ENCODE measurements at regions not wholly inside any gene's neighbourhood (a gene's known extent, or its start where the extent isn't known, plus 50 kb on each side); places are given as distances from the start of the nearest gene placed in this dataset.

GRCh38 chr12:124633365-124634362 is 66.3 kb upstream of the NCOR2 start (continued):
- TF ChIP-seq, protein P1, sequence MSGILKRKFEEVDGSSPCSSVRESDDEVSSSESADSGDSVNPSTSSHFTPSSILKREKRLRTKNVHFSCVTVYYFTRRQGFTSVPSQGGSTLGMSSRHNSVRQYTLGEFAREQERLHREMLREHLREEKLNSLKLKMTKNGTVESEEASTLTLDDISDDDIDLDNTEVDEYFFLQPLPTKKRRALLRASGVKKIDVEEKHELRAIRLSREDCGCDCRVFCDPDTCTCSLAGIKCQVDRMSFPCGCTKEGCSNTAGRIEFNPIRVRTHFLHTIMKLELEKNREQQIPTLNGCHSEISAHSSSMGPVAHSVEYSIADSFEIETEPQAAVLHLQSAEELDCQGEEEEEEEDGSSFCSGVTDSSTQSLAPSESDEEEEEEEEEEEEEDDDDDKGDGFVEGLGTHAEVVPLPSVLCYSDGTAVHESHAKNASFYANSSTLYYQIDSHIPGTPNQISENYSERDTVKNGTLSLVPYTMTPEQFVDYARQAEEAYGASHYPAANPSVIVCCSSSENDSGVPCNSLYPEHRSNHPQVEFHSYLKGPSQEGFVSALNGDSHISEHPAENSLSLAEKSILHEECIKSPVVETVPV (CRISPR knock-in tag; IDR thresholded peaks at IDR 0.05) = no peak
- TF ChIP-seq ZNF70 (CRISPR knock-in tag; IDR thresholded peaks at IDR 0.05) (no peak), BACH2 (CRISPR knock-in tag; IDR thresholded peaks at IDR 0.05; ENCODE audit: borderline replicate concordance) (no peak), ZC3H10 (CRISPR knock-in tag; IDR thresholded peaks at IDR 0.05) (no peak), GLIS3 (CRISPR knock-in tag; IDR thresholded peaks at IDR 0.05) (no peak), ISL1 (CRISPR knock-in tag; IDR thresholded peaks at IDR 0.05) (no peak), TOX (CRISPR knock-in tag; IDR thresholded peaks at IDR 0.05; ENCODE audit: borderline replicate concordance) (no peak), CREB5 (CRISPR knock-in tag; IDR thresholded peaks at IDR 0.05; ENCODE audit: low read depth) (no peak), ZFP3 (CRISPR knock-in tag; IDR thresholded peaks at IDR 0.05) (no peak), CSDC2 (CRISPR knock-in tag; IDR thresholded peaks at IDR 0.05) (no peak)

- no peak; the same call in 2 of the 3 replicates for ATAC-seq
- TF ChIP-seq ZC3H10 (CRISPR knock-in tag; IDR thresholded peaks at IDR 0.05) = no peak
These were observed 65.1 kb upstream of the NCOR2 start for GRCh38 chr12:124632519-124632984.

DNA sequence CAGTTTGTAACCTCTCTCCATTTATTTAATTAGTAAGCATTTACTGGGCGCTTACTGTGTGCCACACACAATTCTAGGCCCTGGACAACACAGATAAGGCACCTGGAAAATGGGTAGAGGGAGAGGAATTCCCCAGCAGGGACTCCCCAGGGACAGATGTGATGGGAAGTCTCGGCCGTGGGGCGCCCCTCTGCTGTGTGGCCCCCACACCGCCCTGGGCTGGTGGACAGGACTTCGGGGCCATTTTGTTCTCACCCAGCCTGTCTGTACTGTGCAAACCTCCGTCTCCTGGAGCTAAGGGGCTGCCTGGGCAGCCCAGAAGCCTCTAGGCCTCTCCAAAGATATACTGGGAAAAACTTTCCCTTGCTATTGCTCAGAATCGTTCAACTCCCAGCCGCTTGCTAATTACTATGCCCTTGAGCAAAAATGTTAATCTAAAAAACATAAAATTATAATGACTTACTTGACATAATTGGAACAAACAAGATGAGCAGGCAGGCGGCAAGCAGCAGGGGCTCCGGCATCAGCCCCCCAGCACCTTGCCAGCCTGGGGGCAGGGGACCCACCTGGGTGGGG is 64.4 kb upstream of the NCOR2 start:
- TF ChIP-seq ZFP3 (CRISPR knock-in tag; IDR thresholded peaks at IDR 0.05) (no peak), GLIS3 (CRISPR knock-in tag; IDR thresholded peaks at IDR 0.05) (no peak), CSDC2 (CRISPR knock-in tag; IDR thresholded peaks at IDR 0.05) (no peak), PATZ1 (CRISPR knock-in tag; IDR thresholded peaks at IDR 0.05; ENCODE audit: borderline replicate concordance) (no peak), ZC3H10 (CRISPR knock-in tag; IDR thresholded peaks at IDR 0.05) (no peak), ZNF8 (CRISPR knock-in tag; IDR thresholded peaks at IDR 0.05) (no peak), ESRRG (CRISPR knock-in tag; IDR thresholded peaks at IDR 0.05) (no peak), OSR1 (CRISPR knock-in tag; IDR thresholded peaks at IDR 0.05) (no peak), ZNF70 (CRISPR knock-in tag; IDR thresholded peaks at IDR 0.05) (no peak), BACH2 (CRISPR knock-in tag; IDR thresholded peaks at IDR 0.05; ENCODE audit: borderline replicate concordance) (no peak), ZNF565 (CRISPR knock-in tag; conservative IDR thresholded peaks at IDR 0.05; ENCODE audit: low read depth) (no peak), CREB5 (CRISPR knock-in tag; IDR thresholded peaks at IDR 0.05; ENCODE audit: low read depth) (no peak), TCF4 (CRISPR knock-in tag; IDR thresholded peaks at IDR 0.05; ENCODE audit: borderline replicate concordance) (no peak), RARB (CRISPR knock-in tag; IDR thresholded peaks at IDR 0.05) (no peak), TOX (CRISPR knock-in tag; IDR thresholded peaks at IDR 0.05; ENCODE audit: borderline replicate concordance) (no peak), ARNTL (CRISPR knock-in tag; IDR thresholded peaks at IDR 0.05; ENCODE audit: borderline replicate concordance, low read depth) (no peak), PPARA (CRISPR knock-in tag; IDR thresholded peaks at IDR 0.05; ENCODE audit: borderline replicate concordance) (no peak), ISL1 (CRISPR knock-in tag; IDR thresholded peaks at IDR 0.05) (no peak)
- TF ChIP-seq, protein P2, sequence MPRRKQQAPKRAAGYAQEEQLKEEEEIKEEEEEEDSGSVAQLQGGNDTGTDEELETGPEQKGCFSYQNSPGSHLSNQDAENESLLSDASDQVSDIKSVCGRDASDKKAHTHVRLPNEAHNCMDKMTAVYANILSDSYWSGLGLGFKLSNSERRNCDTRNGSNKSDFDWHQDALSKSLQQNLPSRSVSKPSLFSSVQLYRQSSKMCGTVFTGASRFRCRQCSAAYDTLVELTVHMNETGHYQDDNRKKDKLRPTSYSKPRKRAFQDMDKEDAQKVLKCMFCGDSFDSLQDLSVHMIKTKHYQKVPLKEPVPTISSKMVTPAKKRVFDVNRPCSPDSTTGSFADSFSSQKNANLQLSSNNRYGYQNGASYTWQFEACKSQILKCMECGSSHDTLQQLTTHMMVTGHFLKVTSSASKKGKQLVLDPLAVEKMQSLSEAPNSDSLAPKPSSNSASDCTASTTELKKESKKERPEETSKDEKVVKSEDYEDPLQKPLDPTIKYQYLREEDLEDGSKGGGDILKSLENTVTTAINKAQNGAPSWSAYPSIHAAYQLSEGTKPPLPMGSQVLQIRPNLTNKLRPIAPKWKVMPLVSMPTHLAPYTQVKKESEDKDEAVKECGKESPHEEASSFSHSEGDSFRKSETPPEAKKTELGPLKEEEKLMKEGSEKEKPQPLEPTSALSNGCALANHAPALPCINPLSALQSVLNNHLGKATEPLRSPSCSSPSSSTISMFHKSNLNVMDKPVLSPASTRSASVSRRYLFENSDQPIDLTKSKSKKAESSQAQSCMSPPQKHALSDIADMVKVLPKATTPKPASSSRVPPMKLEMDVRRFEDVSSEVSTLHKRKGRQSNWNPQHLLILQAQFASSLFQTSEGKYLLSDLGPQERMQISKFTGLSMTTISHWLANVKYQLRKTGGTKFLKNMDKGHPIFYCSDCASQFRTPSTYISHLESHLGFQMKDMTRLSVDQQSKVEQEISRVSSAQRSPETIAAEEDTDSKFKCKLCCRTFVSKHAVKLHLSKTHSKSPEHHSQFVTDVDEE (CRISPR knock-in tag; IDR thresholded peaks at IDR 0.05) = no peak
- TF ChIP-seq, protein P1 (CRISPR knock-in tag; IDR thresholded peaks at IDR 0.05) = no peak
- ATAC-seq = no peak

All from SK-N-SH treated with all-trans-retinoic acid at 6 μM for 48 hours (cell line).